GM18867 (cell line): ENCODE measurements at regions not wholly inside any gene's neighbourhood (a gene's known extent, or its start where the extent isn't known, plus 50 kb on each side); places are given as distances from the start of the nearest gene placed in this dataset.

Experiments
- ATAC-seq: cut with Tn5 transposase; IDR thresholded peaks from one replicate; pipeline ENCODE4 v1.9.1; 2021; ENCODE audit warnings: mild to moderate bottlenecking, moderate library complexity; ENCODE audit not compliant: unreplicated experiment

- no peak for ATAC-seq
Measured at GRCh38 chr1:87165177-87165576, 163.5 kb upstream of the LMO4 start.

GRCh38 chr1:87167157-87167789 is 161.4 kb upstream of the LMO4 start:
- ATAC-seq: no peak

GRCh38 chr1:87167848-87168525 is 160.7 kb upstream of the LMO4 start:
- ATAC-seq: no peak

- no peak for ATAC-seq
Measured at GRCh38 chr1:87169263-87169910, 159.3 kb upstream of the LMO4 start.

GRCh38 chr1:87170157-87170556 is 158.5 kb upstream of the LMO4 start:
- no peak for ATAC-seq

- no peak for ATAC-seq
Measured at GRCh38 chr1:87170931-87171598, 157.6 kb upstream of the LMO4 start.

- no peak for ATAC-seq
Measured at GRCh38 chr1:87173231-87173630, 155.4 kb upstream of the LMO4 start.

GRCh38 chr1:87174724-87175245 is 153.9 kb upstream of the LMO4 start:
- ATAC-seq: no peak

- ATAC-seq: peak; percentile 73
Measured at GRCh38 chr1:87176087-87176486, 152.6 kb upstream of the LMO4 start.

GRCh38 chr1:87176514-87176913 is 152.2 kb upstream of the LMO4 start:
- no peak for ATAC-seq

GRCh38 chr1:87178441-87178840 is 150.2 kb upstream of the LMO4 start:
- no peak for ATAC-seq

GRCh38 chr1:87179076-87179810 is 149.4 kb upstream of the LMO4 start:
- no peak for ATAC-seq

- no peak for ATAC-seq
Measured at GRCh38 chr1:87179851-87180519, 148.7 kb upstream of the LMO4 start.

GRCh38 chr1:87180682-87181081 is 148.0 kb upstream of the LMO4 start:
- no peak for ATAC-seq

GRCh38 chr1:87182611-87183010 is 146.1 kb upstream of the LMO4 start:
- ATAC-seq: no peak

- no peak for ATAC-seq
Measured at GRCh38 chr1:87185077-87185476, 143.6 kb upstream of the LMO4 start.

GRCh38 chr1:87186346-87186745 is 142.3 kb upstream of the LMO4 start:
- ATAC-seq: no peak

- no peak for ATAC-seq
Measured at GRCh38 chr1:87188640-87189039, 140.0 kb upstream of the LMO4 start.

- ATAC-seq: no peak
Measured at GRCh38 chr1:87190402-87190801, 138.3 kb upstream of the LMO4 start.

- ATAC-seq: no peak
Measured at GRCh38 chr1:87191646-87192045, 137.0 kb upstream of the LMO4 start.
